ENCODE measurements at regions not wholly inside any gene's neighbourhood (a gene's known extent, or its start where the extent isn't known, plus 50 kb on each side); places are given as distances from the start of the nearest gene placed in this dataset.

- peak; percentile 20 for DNase-seq (ENCODE audit: low read depth)
- TF ChIP-seq CTCF (conservative IDR thresholded peaks at IDR 0.05; ENCODE audit: low read depth, low read length) = no peak
Observed at GRCh38 chr6:141451511-141452353, 681.0 kb upstream of the GJE1 start.

GRCh38 chr6:141451181-141451510 lies 681.6 kb upstream of the GJE1 start:
- TF ChIP-seq CTCF (conservative IDR thresholded peaks at IDR 0.05; ENCODE audit: low read depth, low read length) = no peak
- no peak overlapping the region for H3K4me3 ChIP-seq (ENCODE audit: low read length)
- no peak for DNase-seq (ENCODE audit: low read depth)

More at GRCh38 chr6:141451511-141452353, 681.0 kb upstream of the GJE1 start:
- H3K4me3 ChIP-seq (ENCODE audit: low read length) = no peak overlapping the region

GRCh38 chr6:141445928-141446628 lies 686.6 kb upstream of the GJE1 start:
- H3K4me3 ChIP-seq (ENCODE audit: low read length) = no peak overlapping the region
- TF ChIP-seq CTCF (conservative IDR thresholded peaks at IDR 0.05; ENCODE audit: low read depth, low read length) = no peak
- no peak for DNase-seq (ENCODE audit: low read depth)

GRCh38 chr6:141443668-141444289 lies 688.9 kb upstream of the GJE1 start:
- DNase-seq (ENCODE audit: low read depth) = no peak
- no peak overlapping the region for H3K4me3 ChIP-seq (ENCODE audit: low read length)
- TF ChIP-seq CTCF (conservative IDR thresholded peaks at IDR 0.05; ENCODE audit: low read depth, low read length) = no peak

- no peak for DNase-seq (ENCODE audit: low read depth)
- TF ChIP-seq CTCF (conservative IDR thresholded peaks at IDR 0.05; ENCODE audit: low read depth, low read length) = no peak
- H3K4me3 ChIP-seq (ENCODE audit: low read length) = no peak overlapping the region
Observed at GRCh38 chr6:141443032-141443431, 689.7 kb upstream of the GJE1 start.

GRCh38 chr6:141439513-141439912 lies 693.2 kb upstream of the GJE1 start:
- TF ChIP-seq CTCF (conservative IDR thresholded peaks at IDR 0.05; ENCODE audit: low read depth, low read length) = no peak
- H3K4me3 ChIP-seq (ENCODE audit: low read length) = no peak overlapping the region
- DNase-seq (ENCODE audit: low read depth) = no peak
